ENCODE measurements at regions not wholly inside any gene's neighbourhood (a gene's known extent, or its start where the extent isn't known, plus 50 kb on each side); places are given as distances from the start of the nearest gene placed in this dataset.

GRCh38 chr16:79790854-79791253 lies 190.3 kb upstream of the MAF start:
- intact Hi-C loops (cut with micrococcal nuclease) = no loop called here
- Mint-ChIP-seq H3K27me3 (no peaks in the 10 kb centered on the region), H3K4me1 (no peaks in the 10 kb centered on the region), H3K9me3 (ENCODE audit: insufficient read depth) (no peaks in the 10 kb centered on the region), H3K4me3 (no peak overlapping the region), H3K27ac (no peak overlapping the region)
- Histone ChIP-seq H3K27me3 (replicated peaks in 1 of 4; ENCODE audit: control extremely low read depth in 1 of 4, control insufficient read depth in 3 of 4, insufficient read depth in 4 of 4, low read length in 3 of 4) (no peaks in the 10 kb centered on the region), H3K79me2 (ENCODE audit: control insufficient read depth, insufficient read depth, low read length) (no peaks in the 10 kb centered on the region), H3K4me1 (ENCODE audit: control insufficient read depth in 2 of 2, insufficient read depth in 2 of 2, low read length in 2 of 2) (no peaks in the 10 kb centered on the region), H3K4me2 (replicated peaks; ENCODE audit: low read depth, low read length, poor library complexity, severe bottlenecking) (no peak overlapping the region), H3K9me3 (ENCODE audit: control extremely low read depth in 1 of 3, control insufficient read depth in 2 of 3, insufficient read depth in 1 of 3, low read length in 2 of 3) (no peaks in the 10 kb centered on the region), H3K27ac (ENCODE audit: low read length in 2 of 2) (no peak overlapping the region), H3K4me3 (ENCODE audit: control extremely low read depth in 1 of 5, extremely low read depth in 1 of 5, insufficient read depth in 1 of 5, low read depth in 2 of 5, low read length in 4 of 5) (no peak overlapping the region), H3K9ac (ENCODE audit: low read length) (no peak overlapping the region), H3K36me3 (replicated peaks in 1 of 2; ENCODE audit: control extremely low read depth in 1 of 2, control insufficient read depth in 1 of 2, extremely low read depth in 1 of 2, insufficient read depth in 2 of 2, low read length in 1 of 2) (no peaks in the 10 kb centered on the region), H2AFZ (ENCODE audit: insufficient read depth, low read depth, low read length, poor library complexity, severe bottlenecking) (no peak overlapping the region), H4K20me1 (ENCODE audit: control insufficient read depth, insufficient read depth, low read length, poor library complexity, severe bottlenecking) (no peaks in the 10 kb centered on the region)
- DNase-seq (no peak), ATAC-seq (ENCODE audit: low read depth) (no peak)
- POLR2A ChIA-PET = no interaction called here
- no peak for TF ChIP-seq EZH2 (IDR thresholded peaks at IDR 0.05; ENCODE audit: borderline replicate concordance, insufficient read depth, low read depth, low read length, poor library complexity, severe bottlenecking)
- TF ChIP-seq, protein P1, sequence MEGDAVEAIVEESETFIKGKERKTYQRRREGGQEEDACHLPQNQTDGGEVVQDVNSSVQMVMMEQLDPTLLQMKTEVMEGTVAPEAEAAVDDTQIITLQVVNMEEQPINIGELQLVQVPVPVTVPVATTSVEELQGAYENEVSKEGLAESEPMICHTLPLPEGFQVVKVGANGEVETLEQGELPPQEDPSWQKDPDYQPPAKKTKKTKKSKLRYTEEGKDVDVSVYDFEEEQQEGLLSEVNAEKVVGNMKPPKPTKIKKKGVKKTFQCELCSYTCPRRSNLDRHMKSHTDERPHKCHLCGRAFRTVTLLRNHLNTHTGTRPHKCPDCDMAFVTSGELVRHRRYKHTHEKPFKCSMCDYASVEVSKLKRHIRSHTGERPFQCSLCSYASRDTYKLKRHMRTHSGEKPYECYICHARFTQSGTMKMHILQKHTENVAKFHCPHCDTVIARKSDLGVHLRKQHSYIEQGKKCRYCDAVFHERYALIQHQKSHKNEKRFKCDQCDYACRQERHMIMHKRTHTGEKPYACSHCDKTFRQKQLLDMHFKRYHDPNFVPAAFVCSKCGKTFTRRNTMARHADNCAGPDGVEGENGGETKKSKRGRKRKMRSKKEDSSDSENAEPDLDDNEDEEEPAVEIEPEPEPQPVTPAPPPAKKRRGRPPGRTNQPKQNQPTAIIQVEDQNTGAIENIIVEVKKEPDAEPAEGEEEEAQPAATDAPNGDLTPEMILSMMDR (IDR thresholded peaks at IDR 0.05) = no peak
- CTCF ChIA-PET = no interaction called here
- WGBS (ENCODE audit: insufficient coverage) = 92% methylated on average over 3 of the region's 6 CpGs

DNA sequence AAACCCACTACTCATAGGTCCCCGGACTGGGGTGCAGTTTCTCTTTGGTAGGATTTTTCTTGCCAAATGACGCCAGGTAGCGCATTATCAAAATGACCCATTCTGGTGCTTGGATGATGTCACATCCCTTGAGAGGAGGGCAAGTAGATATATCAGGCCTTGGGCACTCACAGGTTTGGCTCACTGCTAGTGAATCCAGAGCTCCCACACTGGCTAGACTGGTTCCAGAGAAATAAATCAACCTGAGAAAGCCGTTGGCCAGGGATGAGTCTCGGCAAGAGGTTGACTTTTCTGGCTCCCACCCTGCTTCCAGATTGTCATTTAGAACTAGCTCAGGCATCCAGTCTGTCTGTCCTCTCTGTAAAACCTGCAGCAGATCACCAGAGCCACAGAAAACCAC lies 188.4 kb upstream of the MAF start:
- H3K4me3 Mint-ChIP-seq = no peak overlapping the region
- Histone ChIP-seq H3K9ac (ENCODE audit: low read length) (no peak overlapping the region), H3K9me3 (ENCODE audit: control extremely low read depth in 1 of 3, control insufficient read depth in 2 of 3, insufficient read depth in 1 of 3, low read length in 2 of 3) (no peaks in the 10 kb centered on the region), H2AFZ (ENCODE audit: insufficient read depth, low read depth, low read length, poor library complexity, severe bottlenecking) (no peak overlapping the region), H4K20me1 (ENCODE audit: control insufficient read depth, insufficient read depth, low read length, poor library complexity, severe bottlenecking) (no peaks in the 10 kb centered on the region), H3K27ac (ENCODE audit: low read length in 2 of 2) (no peak overlapping the region), H3K79me2 (ENCODE audit: control insufficient read depth, insufficient read depth, low read length) (no peaks in the 10 kb centered on the region), H3K36me3 (replicated peaks in 1 of 2; ENCODE audit: control extremely low read depth in 1 of 2, control insufficient read depth in 1 of 2, extremely low read depth in 1 of 2, insufficient read depth in 2 of 2, low read length in 1 of 2) (no peaks in the 10 kb centered on the region), H3K27me3 (replicated peaks in 1 of 4; ENCODE audit: control extremely low read depth in 1 of 4, control insufficient read depth in 3 of 4, insufficient read depth in 4 of 4, low read length in 3 of 4) (no peaks in the 10 kb centered on the region), H3K4me1 (ENCODE audit: control insufficient read depth in 2 of 2, insufficient read depth in 2 of 2, low read length in 2 of 2) (no peaks in the 10 kb centered on the region), H3K4me2 (replicated peaks; ENCODE audit: low read depth, low read length, poor library complexity, severe bottlenecking) (no peak overlapping the region), H3K4me3 (ENCODE audit: control extremely low read depth in 1 of 5, extremely low read depth in 1 of 5, insufficient read depth in 1 of 5, low read depth in 2 of 5, low read length in 4 of 5) (no peak overlapping the region)
- H3K9me3 Mint-ChIP-seq (ENCODE audit: insufficient read depth) = no peaks in the 10 kb centered on the region
- no peaks in the 10 kb centered on the region for H3K4me1 Mint-ChIP-seq
- POLR2A ChIA-PET = no interaction called here
- no peaks in the 10 kb centered on the region for H3K27me3 Mint-ChIP-seq
- ATAC-seq (ENCODE audit: low read depth) (no peak), DNase-seq (no peak)
- no peak for TF ChIP-seq EZH2 (IDR thresholded peaks at IDR 0.05; ENCODE audit: borderline replicate concordance, insufficient read depth, low read depth, low read length, poor library complexity, severe bottlenecking)
- TF ChIP-seq, protein P1 (IDR thresholded peaks at IDR 0.05) = no peak
- CTCF ChIA-PET = no interaction called here
- 71% methylated on average over 4 of the region's 5 CpGs for WGBS (ENCODE audit: insufficient coverage)
- intact Hi-C loops (cut with micrococcal nuclease) = no loop called here
- no peak overlapping the region for H3K27ac Mint-ChIP-seq
